NT2/D1 (cell line): ENCODE measurements at regions not wholly inside any gene's neighbourhood (a gene's known extent, or its start where the extent isn't known, plus 50 kb on each side); places are given as distances from the start of the nearest gene placed in this dataset.

Experiments
- DNase-seq: peaks from one replicate; pipeline ENCODE4 v3.0.0-alpha.2; 2011; ENCODE audit warnings: low read depth, low spot score
- H3K27me3 ChIP-seq: 2 replicates; pipeline ENCODE4 v1.6.0; 2011; ENCODE audit warnings: mild to moderate bottlenecking; ENCODE audit not compliant: insufficient read length, insufficient read depth
- H3K36me3 ChIP-seq: 2 replicates; pipeline ENCODE4 v1.6.1; 2011; ENCODE audit warnings: mild to moderate bottlenecking, low read length, mixed read lengths; ENCODE audit not compliant: insufficient read depth, insufficient read length
- H3K4me1 ChIP-seq: 2 replicates; pipeline ENCODE4 v1.5.1; 2011; ENCODE audit not compliant: insufficient read depth, insufficient read length
- H3K4me3 ChIP-seq: 2 replicates; pipeline ENCODE4 v1.5.1; 2011; ENCODE audit warnings: low read depth; ENCODE audit not compliant: insufficient read length
- H3K9ac ChIP-seq: 2 replicates; pipeline ENCODE4 v1.6.0; 2011; ENCODE audit warnings: low read depth; ENCODE audit not compliant: insufficient read length
- H3K9me3 ChIP-seq: 2 replicates; pipeline ENCODE4 v1.5.1; 2011; ENCODE audit warnings: mild to moderate bottlenecking, low read length; ENCODE audit not compliant: insufficient read depth
- SUZ12 ChIP-seq: IDR thresholded peaks from 2 replicates; pipeline ENCODE4 v1.6.1; 2011; ENCODE audit not compliant: insufficient read length, insufficient read depth; ENCODE audit errors: extremely low read depth
- YY1 ChIP-seq: IDR thresholded peaks from 2 replicates; pipeline ENCODE4 v1.6.1; 2011; ENCODE audit not compliant: insufficient read length, insufficient read depth
- ZNF274 ChIP-seq: IDR thresholded peaks from 2 replicates; pipeline ENCODE4 v1.6.1; 2011; ENCODE audit warnings: mild to moderate bottlenecking, low read depth, low read length

- DNase-seq, result no peak
- no peak overlapping the region for H3K9ac ChIP-seq
- H3K9me3 ChIP-seq, result no peaks in the 10 kb centered on the region
- no peak overlapping the region for H3K4me3 ChIP-seq
- H3K4me1 ChIP-seq, result no peaks in the 10 kb centered on the region
- H3K36me3 ChIP-seq, result no peaks in the 10 kb centered on the region
- H3K27me3 ChIP-seq, result no peaks in the 10 kb centered on the region
- TF ChIP-seq SUZ12 (no peak), ZNF274 (no peak), YY1 (no peak)
Observed at GRCh38 chr7:50862302-50862701, 79.6 kb upstream of the GRB10 start.

- H3K9me3 ChIP-seq, result no peaks in the 10 kb centered on the region
- no peak overlapping the region for H3K4me3 ChIP-seq
- no peak for TF ChIP-seq SUZ12
- TF ChIP-seq YY1, result no peak
- H3K9ac ChIP-seq, result no peak overlapping the region
- H3K27me3 ChIP-seq, result no peaks in the 10 kb centered on the region
- DNase-seq, result no peak
- no peaks in the 10 kb centered on the region for H3K4me1 ChIP-seq
- no peaks in the 10 kb centered on the region for H3K36me3 ChIP-seq
Observed at GRCh38 chr7:50860598-50860997, 77.9 kb upstream of the GRB10 start.

- Histone ChIP-seq H3K27me3 (no peaks in the 10 kb centered on the region), H3K4me1 (no peaks in the 10 kb centered on the region), H3K9me3 (no peaks in the 10 kb centered on the region), H3K9ac (no peak overlapping the region), H3K36me3 (no peaks in the 10 kb centered on the region), H3K4me3 (no peak overlapping the region)
- TF ChIP-seq ZNF274 (no peak), SUZ12 (no peak), YY1 (no peak)
- DNase-seq, result no peak
Observed at GRCh38 chr7:50860174-50860573, 77.5 kb upstream of the GRB10 start.

DNA sequence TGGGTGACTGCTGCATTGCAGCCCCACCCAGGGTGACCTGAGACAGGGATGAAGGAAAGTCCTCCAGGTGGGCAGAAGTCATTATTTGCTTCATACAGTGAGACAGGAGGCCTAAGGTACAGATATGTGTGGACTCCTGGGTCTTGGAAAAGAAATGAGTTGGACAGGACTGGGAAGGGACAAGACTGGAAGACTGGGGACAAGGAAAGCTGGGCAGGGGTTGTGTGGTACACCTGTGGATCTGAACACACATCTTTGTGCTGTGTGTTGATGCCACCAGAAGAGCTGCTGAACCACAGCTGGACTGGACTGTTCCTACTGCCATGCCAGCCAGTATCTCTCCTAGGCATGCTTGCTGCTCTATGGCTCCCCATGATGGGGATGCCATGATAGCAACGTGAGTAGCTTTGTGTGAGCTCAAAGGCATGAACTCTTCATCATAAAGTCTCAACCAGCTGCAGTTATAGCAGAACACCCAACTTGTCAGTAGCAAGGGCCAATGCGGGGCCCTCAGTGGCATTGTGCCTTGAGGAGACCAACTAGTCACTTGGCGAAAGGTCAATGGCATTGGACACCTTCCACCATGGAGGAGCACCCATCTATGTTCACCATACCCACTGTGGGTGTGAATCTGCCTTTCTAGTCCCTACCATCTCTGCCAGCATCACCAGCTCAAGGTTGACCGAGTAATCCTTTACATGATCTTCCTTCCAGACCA, 76.0 kb upstream of the GRB10 start:
- no peak for DNase-seq
- no peak overlapping the region for H3K9ac ChIP-seq
- no peaks in the 10 kb centered on the region for H3K4me1 ChIP-seq
- TF ChIP-seq SUZ12 (no peak), ZNF274 (no peak), YY1 (no peak)
- H3K36me3 ChIP-seq, result no peaks in the 10 kb centered on the region
- H3K9me3 ChIP-seq, result no peaks in the 10 kb centered on the region
- no peak overlapping the region for H3K4me3 ChIP-seq
- H3K27me3 ChIP-seq, result no peaks in the 10 kb centered on the region

DNA sequence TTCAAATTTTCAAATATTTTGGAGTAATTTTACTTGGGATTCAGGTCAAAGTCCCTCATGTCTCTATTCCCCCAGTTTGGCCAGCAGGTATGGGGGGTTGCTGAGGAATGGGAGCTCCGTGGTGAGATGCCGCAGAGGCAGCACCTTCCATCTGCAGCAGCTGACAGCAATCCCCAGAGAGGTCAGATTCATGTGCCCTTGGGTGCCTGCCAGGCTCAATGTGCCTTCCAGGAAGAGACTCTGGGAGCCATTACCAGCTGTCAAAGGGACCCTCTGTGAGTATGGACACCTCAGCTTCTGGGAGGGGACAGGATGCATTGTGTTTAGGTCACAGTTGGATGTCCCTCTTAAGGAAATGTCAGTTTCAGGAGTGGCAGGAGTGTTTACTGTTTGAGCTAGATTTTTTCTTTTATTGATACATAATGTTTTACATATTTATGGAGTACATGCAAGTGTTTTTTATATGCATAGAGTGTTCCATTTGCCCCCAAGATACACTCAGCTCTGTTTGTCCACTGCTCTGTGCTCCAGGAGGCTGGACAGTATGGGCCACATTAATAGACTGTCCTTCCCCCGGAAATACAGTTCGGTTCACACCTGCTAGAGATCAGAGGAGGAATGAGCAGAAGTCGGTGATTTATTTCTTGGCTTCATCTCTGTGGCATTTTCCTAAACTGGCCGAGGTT, 75.3 kb upstream of the GRB10 start:
- TF ChIP-seq YY1, result no peak
- TF ChIP-seq ZNF274, result no peak
- no peak for TF ChIP-seq SUZ12
- no peaks in the 10 kb centered on the region for H3K4me1 ChIP-seq
- H3K27me3 ChIP-seq, result no peaks in the 10 kb centered on the region
- H3K4me3 ChIP-seq, result no peak overlapping the region
- DNase-seq, result no peak
- no peaks in the 10 kb centered on the region for H3K36me3 ChIP-seq
- H3K9ac ChIP-seq, result no peak overlapping the region
- no peaks in the 10 kb centered on the region for H3K9me3 ChIP-seq

DNA sequence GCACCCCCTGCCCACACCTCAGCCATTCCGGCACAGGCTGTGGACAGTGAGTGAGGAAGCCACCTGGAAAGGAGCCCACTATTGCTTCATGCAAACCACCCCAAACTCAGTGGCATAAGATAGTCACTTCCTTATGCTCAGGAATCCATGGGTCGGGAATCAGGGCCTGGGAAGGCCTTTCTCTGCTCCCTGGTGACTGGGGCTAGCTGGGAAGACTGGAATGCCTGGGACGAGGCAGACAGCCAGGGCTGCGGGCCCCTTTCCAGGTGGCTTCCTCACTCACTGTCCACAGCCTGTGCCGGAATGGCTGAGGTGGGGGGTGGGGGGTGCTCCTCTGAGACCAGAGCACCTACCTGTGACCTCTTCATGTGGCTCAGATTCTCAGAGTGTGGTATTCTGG, 74.1 kb upstream of the GRB10 start:
- no peaks in the 10 kb centered on the region for H3K36me3 ChIP-seq
- H3K4me3 ChIP-seq, result no peak overlapping the region
- H3K9ac ChIP-seq, result no peak overlapping the region
- no peaks in the 10 kb centered on the region for H3K9me3 ChIP-seq
- no peaks in the 10 kb centered on the region for H3K4me1 ChIP-seq
- H3K27me3 ChIP-seq, result no peaks in the 10 kb centered on the region
- TF ChIP-seq SUZ12, result no peak
- no peak for TF ChIP-seq YY1
- no peak for TF ChIP-seq ZNF274
- DNase-seq, result no peak

- no peaks in the 10 kb centered on the region for H3K9me3 ChIP-seq
- TF ChIP-seq ZNF274 (no peak), SUZ12 (no peak), YY1 (no peak)
- no peaks in the 10 kb centered on the region for H3K36me3 ChIP-seq
- no peak for DNase-seq
- no peaks in the 10 kb centered on the region for H3K27me3 ChIP-seq
- H3K4me3 ChIP-seq, result no peak overlapping the region
- no peak overlapping the region for H3K9ac ChIP-seq
- H3K4me1 ChIP-seq, result no peaks in the 10 kb centered on the region
Observed at GRCh38 chr7:50856231-50856630, 73.5 kb upstream of the GRB10 start.
